GM21528 (cell line): ENCODE measurements at regions not wholly inside any gene's neighbourhood (a gene's known extent, or its start where the extent isn't known, plus 50 kb on each side); places are given as distances from the start of the nearest gene placed in this dataset.

Source experiments
- ATAC-seq: cut with Tn5 transposase; IDR thresholded peaks from one replicate; pipeline ENCODE4 v1.9.1; 2021; ENCODE audit warnings: mild to moderate bottlenecking, moderate library complexity; ENCODE audit not compliant: unreplicated experiment, low FRiP score

- no peak for ATAC-seq
These were observed 356.0 kb upstream of the ISL1 start for GRCh38 chr5:51027271-51027670.

DNA sequence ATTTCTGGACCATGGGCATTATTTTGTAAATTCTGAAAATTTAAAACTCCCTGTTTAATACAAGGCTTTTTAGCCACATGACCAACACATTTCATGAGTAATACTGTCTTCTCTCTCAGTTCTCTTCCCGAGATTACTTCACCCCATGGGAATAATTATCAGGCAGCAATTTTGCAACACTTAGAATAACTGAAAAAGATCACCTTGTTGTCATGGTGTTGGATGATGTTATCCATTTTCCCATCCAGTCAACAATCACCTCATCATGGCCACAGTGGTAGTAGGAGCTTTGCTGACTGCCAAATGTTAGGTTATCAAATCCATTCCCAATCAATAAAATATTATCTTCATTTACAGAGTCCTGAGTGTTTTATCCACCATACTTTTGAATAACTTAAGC lies 354.9 kb upstream of the ISL1 start:
- no peak for ATAC-seq

- no peak for ATAC-seq
These were observed 350.0 kb upstream of the ISL1 start for GRCh38 chr5:51033215-51033614.

DNA sequence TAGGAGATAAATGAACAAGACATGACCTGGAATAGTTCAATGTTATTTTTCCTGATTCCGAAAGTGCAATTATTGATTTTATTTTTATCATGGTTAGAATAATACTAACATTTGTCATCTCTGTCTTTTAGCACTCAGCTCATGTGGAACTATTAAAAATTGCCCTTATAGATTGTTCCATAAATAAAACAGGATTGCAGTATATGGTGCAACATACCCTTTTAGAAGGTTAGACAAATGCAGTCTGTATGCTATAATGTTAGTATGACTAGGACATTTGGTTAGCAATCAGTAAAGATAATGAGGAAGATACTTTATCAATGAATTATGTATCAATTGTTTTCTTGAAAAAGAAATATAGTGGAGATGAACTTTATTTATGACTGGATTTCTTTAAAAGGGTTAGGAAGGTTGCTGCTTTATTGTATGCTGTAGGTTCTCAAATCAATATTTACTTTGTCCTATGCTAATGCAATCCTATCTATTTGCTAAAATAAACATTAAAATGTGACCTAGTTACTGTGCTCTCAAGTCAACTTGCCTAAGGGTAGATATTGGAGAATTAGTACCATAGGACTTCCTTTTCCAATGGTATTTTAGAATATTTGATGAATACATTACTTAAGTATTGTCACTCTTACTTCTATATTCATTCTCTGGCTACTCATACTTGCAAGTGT lies 348.9 kb upstream of the ISL1 start:
- no peak for ATAC-seq

DNA sequence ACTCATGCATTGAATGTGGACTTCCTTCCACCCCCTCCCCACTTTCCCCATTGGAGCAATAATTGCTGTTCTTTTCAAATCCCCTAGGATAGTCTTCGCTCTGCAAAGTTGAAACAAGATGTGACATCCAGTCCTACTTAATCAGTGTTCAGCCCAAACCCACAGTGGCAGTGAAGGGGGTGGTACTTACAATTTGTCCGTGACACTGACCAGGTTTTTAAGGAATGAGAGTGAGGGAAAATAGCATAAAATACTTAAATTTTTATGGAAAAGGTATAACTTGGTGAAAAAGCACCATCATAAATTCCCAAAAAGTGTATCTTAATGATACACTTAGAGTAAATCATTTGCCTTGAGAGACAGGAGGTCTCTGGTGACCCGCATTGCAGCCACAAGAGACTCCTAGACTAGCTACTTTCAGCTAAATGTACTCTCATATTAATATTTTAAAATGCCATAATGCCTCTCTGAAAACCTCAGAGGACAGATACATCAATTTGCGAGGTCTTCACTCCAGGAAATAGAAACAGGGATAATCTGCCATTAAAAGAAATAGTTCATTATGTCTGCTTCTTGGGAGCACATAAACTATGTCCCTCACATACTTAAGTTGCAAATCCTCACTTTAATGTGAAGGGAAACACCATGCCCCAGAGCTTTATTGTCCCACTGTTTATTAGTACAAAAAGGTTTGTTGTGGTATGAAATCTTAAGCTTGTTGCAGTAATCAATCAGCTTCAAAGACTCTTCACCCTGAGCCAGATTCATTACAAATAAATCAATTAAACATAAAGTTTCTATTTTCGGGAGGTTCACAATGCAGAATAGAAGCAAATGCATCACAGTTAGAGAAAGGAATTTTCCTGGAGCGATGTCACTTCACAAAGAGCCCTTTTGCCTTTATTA lies 343.6 kb upstream of the ISL1 start:
- no peak for ATAC-seq

DNA sequence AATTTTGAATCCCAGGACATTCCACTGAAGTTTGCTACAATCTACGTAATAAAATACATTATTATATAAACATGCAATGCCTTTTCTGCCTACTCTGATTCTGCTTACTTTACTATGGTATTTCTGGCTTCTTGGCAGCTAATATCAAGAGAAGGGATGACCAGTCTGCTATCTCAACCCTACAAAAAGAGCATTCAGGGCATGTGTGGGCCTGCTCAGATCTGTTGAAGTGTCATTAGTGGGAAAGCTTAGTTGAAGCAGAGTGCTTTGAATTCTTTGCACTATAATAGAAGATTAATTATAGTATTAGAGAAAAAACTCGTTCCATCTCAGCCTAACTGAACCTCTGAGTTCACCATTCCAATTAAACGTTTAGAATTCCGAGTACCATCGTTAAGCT lies 339.5 kb upstream of the ISL1 start:
- ATAC-seq: no peak

DNA sequence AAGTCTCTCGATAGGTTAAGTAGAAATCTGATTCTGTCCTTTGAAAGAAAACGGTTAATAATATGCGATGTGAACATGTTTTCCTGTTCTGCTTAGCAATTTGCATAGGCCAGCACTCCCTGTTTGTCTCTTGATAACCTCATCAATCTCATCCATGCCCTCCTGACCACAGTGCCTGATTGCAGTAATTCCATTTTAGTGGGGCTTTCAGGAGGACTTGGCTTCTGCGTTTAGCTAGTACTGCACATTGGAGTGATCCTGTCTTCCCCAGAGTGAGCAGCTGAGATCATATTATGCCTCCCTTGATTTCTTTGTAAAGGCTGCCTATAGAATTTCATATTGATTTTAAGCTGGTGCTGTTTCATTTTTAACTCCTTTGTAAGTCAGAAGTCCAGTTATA lies 335.9 kb upstream of the ISL1 start:
- no peak for ATAC-seq

DNA sequence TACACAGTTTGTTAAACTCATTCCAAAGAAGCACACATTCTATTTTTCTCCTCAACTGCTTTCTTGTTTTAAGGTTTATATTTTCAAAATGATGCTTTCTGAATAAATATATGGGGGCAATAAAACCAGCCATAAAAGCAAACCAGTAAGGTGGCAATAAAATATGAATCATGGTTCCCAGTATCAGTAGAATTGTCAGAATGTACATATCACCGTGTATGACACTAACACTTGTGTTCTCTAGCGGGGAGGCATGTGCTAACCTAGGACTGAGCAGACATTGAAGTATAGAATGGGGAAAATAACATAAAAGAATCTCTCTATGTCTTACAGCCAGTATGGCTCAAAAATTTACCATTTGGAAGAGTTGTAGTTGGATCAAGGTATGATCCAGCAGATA lies 329.9 kb upstream of the ISL1 start:
- ATAC-seq: no peak

DNA sequence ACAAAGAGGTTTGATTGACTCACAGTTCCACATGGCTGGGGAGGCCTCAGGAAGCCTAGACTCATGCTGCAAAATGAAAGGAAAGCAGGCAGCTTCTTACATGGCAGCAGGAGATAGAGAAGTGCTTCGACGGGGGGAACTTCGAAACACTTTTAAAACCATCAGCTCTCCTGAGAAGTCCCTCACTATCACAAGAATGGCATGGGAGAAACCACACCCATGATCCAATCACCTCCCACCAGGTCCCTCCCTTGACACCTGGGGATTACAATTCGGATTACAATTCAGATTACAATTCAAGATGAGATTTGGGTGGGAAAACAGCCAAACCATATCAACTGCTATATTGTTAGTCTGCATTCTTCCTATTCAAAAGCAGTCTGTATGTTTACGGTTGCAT lies 322.3 kb upstream of the ISL1 start:
- ATAC-seq: no peak

GRCh38 chr5:51072937-51073336 lies 310.3 kb upstream of the ISL1 start:
- no peak for ATAC-seq

DNA sequence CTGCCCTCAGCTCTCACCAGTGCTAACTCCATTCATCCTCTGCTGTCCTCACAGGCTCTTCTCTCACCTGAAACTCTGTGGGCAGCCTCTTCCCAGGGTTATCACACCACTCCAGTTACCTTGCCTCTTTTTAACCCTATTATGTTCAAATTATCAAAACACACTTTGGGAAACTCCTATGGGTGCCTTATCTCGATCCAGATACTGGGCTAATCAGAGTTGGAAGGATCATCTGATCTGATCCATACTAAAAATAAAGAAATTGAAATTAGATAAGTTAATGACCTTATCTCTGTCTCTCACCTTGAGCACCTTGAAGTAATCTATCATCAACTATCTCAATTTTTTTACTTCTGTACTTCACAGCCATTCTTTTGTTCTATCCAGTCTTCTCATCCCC lies 300.5 kb upstream of the ISL1 start:
- ATAC-seq: no peak

- no peak for ATAC-seq
These were observed 291.4 kb upstream of the ISL1 start for GRCh38 chr5:51091816-51092215.

- no peak for ATAC-seq
These were observed 287.8 kb upstream of the ISL1 start for GRCh38 chr5:51095486-51095885.

DNA sequence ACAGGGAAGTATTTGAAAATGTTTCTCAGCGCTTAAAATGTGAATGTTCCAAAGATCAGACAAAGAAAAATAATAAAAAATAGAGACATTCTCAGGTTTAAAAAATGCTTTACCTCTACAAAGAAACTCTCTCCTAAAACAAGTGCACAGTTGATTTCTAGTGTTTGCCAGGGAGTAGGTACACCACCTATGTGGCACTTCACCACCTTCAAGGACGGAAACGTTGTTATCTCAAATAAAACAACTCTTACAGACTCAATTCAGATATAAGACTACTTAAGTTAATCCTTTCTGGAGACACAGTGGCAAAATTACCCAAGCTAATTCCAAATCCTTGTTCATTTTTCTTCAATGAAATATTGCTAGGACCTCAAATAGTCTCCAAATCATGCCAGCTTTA lies 286.4 kb upstream of the ISL1 start:
- ATAC-seq: no peak

- ATAC-seq: no peak
These were observed 283.9 kb upstream of the ISL1 start for GRCh38 chr5:51099173-51099853.

GRCh38 chr5:51104556-51104955 lies 278.7 kb upstream of the ISL1 start:
- no peak for ATAC-seq

DNA sequence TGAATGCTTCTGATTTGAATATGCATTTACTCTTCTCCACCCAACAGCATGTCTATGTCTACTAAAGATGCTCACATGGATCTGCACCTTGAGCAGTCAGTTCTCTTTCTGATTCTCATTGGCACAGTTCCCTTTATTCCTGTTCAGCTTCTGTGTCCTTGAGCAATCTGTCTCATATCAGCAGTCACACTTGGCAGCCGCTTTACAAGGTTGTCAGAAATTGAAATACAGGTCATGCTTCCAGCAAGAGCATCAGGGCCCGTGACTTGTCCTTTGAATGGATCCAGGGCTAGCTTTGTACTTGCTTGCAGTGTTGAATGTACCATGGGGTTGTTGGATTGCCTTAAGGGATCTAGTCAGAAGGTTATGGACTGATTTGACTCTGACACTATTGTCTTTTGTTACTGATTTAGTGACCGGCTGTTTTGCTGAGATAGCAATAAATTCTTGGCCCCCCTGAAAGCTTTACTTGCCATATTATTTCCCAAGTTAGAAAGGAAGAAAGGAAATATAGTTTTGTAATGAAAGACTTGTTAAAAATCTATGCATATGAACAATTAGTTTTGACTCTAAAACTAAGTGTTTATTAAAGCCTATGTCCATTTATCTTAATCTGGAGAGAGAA lies 273.4 kb upstream of the ISL1 start:
- no peak for ATAC-seq

DNA sequence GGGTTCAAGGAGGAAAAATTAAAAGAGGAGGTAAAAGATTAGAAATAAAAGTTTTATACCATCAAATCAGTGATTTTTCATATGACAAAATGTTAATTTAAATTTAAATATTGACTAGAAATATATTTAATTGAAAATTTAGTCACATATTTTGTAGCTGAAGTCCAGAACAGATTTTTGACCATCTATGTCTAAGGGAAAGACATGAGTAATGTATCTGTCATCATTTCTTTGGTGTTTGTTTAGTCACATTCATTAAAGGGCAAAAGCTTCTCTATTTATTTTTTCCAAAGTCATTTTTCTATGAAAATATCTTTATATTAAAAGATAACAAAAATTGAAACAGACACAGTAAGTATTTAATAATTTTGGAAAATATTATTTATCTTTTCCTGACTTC lies 252.0 kb upstream of the ISL1 start:
- no peak for ATAC-seq

DNA sequence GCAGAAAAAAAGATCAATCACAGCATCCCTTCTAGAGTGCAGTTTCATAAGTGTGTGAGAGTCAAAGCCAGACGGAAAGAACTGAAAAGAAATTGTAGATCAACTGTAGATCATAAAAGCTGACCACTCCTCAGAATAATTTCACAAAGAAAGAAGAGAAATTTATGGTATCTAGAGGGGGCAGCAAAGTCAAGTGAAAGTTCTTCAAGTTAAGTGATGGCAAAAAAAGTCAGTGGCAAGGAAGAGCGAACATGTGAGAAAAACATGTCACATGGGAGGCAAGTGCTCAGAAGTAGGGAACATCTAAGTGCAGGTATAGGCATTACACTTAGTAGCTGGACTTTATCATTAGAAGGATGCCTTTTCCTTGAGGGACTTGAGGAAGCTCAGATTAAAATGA lies 245.1 kb upstream of the ISL1 start:
- ATAC-seq: no peak

DNA sequence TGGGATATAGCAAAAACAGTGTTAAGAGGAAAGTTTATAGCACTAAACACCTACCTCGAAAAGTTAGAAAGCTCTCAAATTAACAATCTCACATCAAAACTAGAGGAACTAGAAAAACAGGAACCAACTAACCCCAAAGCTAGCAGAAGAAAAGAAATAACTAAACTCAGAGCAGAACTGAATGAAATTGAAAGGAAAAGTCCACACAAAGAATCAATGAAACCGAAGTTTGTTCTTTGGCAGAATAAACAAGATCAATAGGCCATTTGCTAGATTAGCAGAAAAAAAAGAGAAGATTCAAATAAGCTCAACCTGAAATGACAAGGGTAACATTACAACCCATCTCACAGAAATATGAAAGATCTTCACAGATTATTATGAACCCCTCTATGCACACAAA lies 234.8 kb upstream of the ISL1 start:
- ATAC-seq: no peak

GRCh38 chr5:51156222-51156621 lies 227.0 kb upstream of the ISL1 start:
- no peak for ATAC-seq
